HEK293 (cell line): ENCODE measurements at regions not wholly inside any gene's neighbourhood (a gene's known extent, or its start where the extent isn't known, plus 50 kb on each side); places are given as distances from the start of the nearest gene placed in this dataset.

Experiments used
- CTCF ChIA-PET: fragments of 350-600 bp; formaldehyde crosslinking; extraction: SDS; loops from one replicate; lab custom pipeline; 2021; ENCODE audit warnings: antibody characterized with exemption; lab: Yijun Ruan, JAX
- POLR2A ChIA-PET: fragments of 300-600 bp; formaldehyde crosslinking; extraction: SDS; loops from one replicate; lab custom pipeline; 2020; ENCODE audit warnings: antibody characterized with exemption, inconsistent platforms; lab: Yijun Ruan, JAX
- H3K27ac ChIP-seq: fragments of 200-500 bp; sonication (Bioruptor generic); 2 replicates; pipeline ENCODE4 v1.5.1; 2014; ENCODE audit warnings: low read depth, low read length, control low read depth, inconsistent platforms; ENCODE audit errors: extremely low read depth
- H3K36me3 ChIP-seq, 2 experiments: fragments of 200-500 bp in 1 of 2; sonication (Bioruptor generic) in 1 of 2; 1 replicate in 1 of 2; 2 replicates in 1 of 2; pipeline ENCODE4 v1.5.1; 2014 to 2017; ENCODE audit warnings: inconsistent platforms in 2 of 2, low read length in 2 of 2; ENCODE audit not compliant: control insufficient read depth in 2 of 2, insufficient read depth in 1 of 2
- H3K4me1 ChIP-seq: fragments of 200-500 bp; sonication (Bioruptor generic); 2 replicates; pipeline ENCODE4 v1.5.1; 2014; ENCODE audit warnings: mild to moderate bottlenecking, low read length, inconsistent platforms; ENCODE audit not compliant: control insufficient read depth, insufficient read depth
- H3K4me3 ChIP-seq: 2 replicates; pipeline ENCODE4 v1.5.1; 2011; ENCODE audit warnings: low read depth, mild to moderate bottlenecking, control low read depth, low read length, moderate library complexity
- H3K9me3 ChIP-seq: fragments of 200-500 bp; sonication (Bioruptor generic); 2 replicates; pipeline ENCODE4 v1.5.1; 2014; ENCODE audit warnings: low read depth, low read length, inconsistent platforms; ENCODE audit not compliant: control insufficient read depth, insufficient read depth
- GLI2 ChIP-seq: fragments of 450-650 bp; formaldehyde crosslinking; IDR thresholded peaks from 2 replicates; pipeline ENCODE4; 2017; ENCODE audit warnings: missing biosample characterization, missing genetic modification characterization, low read depth, borderline replicate concordance
- HOXD13 ChIP-seq: sonication (generic); formaldehyde crosslinking; IDR thresholded peaks from 2 replicates; pipeline ENCODE4 v1.8.0; 2022; ENCODE audit warnings: missing genetic modification reagents, borderline replicate concordance
- MEIS1 ChIP-seq: sonication (generic); formaldehyde crosslinking; IDR thresholded peaks from 2 replicates; pipeline ENCODE4 v1.8.1; 2022; ENCODE audit warnings: missing genetic modification reagents, mild to moderate bottlenecking, borderline replicate concordance
- MZF1 ChIP-seq: fragments of 450-650 bp; formaldehyde crosslinking; IDR thresholded peaks from 2 replicates; pipeline ENCODE4 v1.5.1; 2017; ENCODE audit warnings: missing biosample characterization, missing genetic modification characterization, borderline replicate concordance
- OSR2 ChIP-seq: fragments of 450-650 bp; formaldehyde crosslinking; IDR thresholded peaks from 2 replicates; pipeline ENCODE4 v1.5.1; 2016; ENCODE audit warnings: missing biosample characterization, missing genetic modification characterization
- PBX3 ChIP-seq: sonication (generic); formaldehyde crosslinking; IDR thresholded peaks from 2 replicates; pipeline ENCODE4 v1.8.1; 2022; ENCODE audit warnings: mild to moderate bottlenecking, moderate library complexity, missing genetic modification reagents
- PRDM1 ChIP-seq: fragments of 450-650 bp; formaldehyde crosslinking; IDR thresholded peaks from 2 replicates; pipeline ENCODE4; 2016; ENCODE audit warnings: missing biosample characterization, missing genetic modification characterization
- SALL2 ChIP-seq: fragments of 450-650 bp; formaldehyde crosslinking; IDR thresholded peaks from 2 replicates; pipeline ENCODE4 v1.5.0; 2017; ENCODE audit warnings: missing biosample characterization, mild to moderate bottlenecking, missing genetic modification characterization, borderline replicate concordance
- ZBTB21 ChIP-seq: fragments of 450-650 bp; formaldehyde crosslinking; IDR thresholded peaks from 2 replicates; pipeline ENCODE4 v1.5.1; 2017; ENCODE audit warnings: missing biosample characterization, missing genetic modification characterization
- ZFP3 ChIP-seq: fragments of 450-650 bp; formaldehyde crosslinking; IDR thresholded peaks from 2 replicates; pipeline ENCODE4 v1.5.1; 2016; ENCODE audit warnings: low read depth, missing biosample characterization, missing genetic modification characterization
- ZFP41 ChIP-seq: fragments of 450-650 bp; formaldehyde crosslinking; IDR thresholded peaks from 2 replicates; pipeline ENCODE4 v1.5.1; 2016; ENCODE audit warnings: missing biosample characterization, missing genetic modification characterization, borderline replicate concordance
- ZIC2 ChIP-seq: fragments of 450-650 bp; formaldehyde crosslinking; IDR thresholded peaks from 2 replicates; pipeline ENCODE4 v1.5.1; 2016; ENCODE audit warnings: missing biosample characterization, missing genetic modification characterization
- ZNF112 ChIP-seq: fragments of 450-650 bp; formaldehyde crosslinking; IDR thresholded peaks from 2 replicates; pipeline ENCODE4 v1.5.0; 2017; ENCODE audit warnings: missing biosample characterization, missing genetic modification characterization
- ZNF121 ChIP-seq: fragments of 450-650 bp; formaldehyde crosslinking; IDR thresholded peaks from 2 replicates; pipeline ENCODE4 v1.5.1; 2016; ENCODE audit warnings: missing biosample characterization, missing genetic modification characterization
- ZNF211 ChIP-seq: fragments of 450-650 bp; formaldehyde crosslinking; IDR thresholded peaks from 2 replicates; pipeline ENCODE4 v1.5.1; 2016; ENCODE audit warnings: low read depth, missing biosample characterization, missing genetic modification characterization
- ZNF239 ChIP-seq: fragments of 450-650 bp; formaldehyde crosslinking; IDR thresholded peaks from 2 replicates; pipeline ENCODE4 v1.5.1; 2016; ENCODE audit warnings: missing biosample characterization, missing genetic modification characterization
- ZNF266 ChIP-seq: fragments of 450-650 bp; formaldehyde crosslinking; IDR thresholded peaks from 2 replicates; pipeline ENCODE4 v1.5.1; 2016; ENCODE audit warnings: missing biosample characterization, missing genetic modification characterization, low read depth
- ZNF341 ChIP-seq: fragments of 450-650 bp; formaldehyde crosslinking; IDR thresholded peaks from 2 replicates; pipeline ENCODE4; 2016; ENCODE audit warnings: low read depth, missing biosample characterization, missing genetic modification characterization
- ZNF362 ChIP-seq: fragments of 450-650 bp; formaldehyde crosslinking; IDR thresholded peaks from 2 replicates; pipeline ENCODE4 v1.5.1; 2016; ENCODE audit warnings: missing biosample characterization, missing genetic modification characterization
- ZNF394 ChIP-seq: fragments of 450-650 bp; formaldehyde crosslinking; IDR thresholded peaks from 2 replicates; pipeline ENCODE4 v1.5.1; 2016; ENCODE audit warnings: missing biosample characterization, missing genetic modification characterization, mild to moderate bottlenecking, moderate library complexity, borderline replicate concordance
- ZNF404 ChIP-seq: fragments of 450-650 bp; formaldehyde crosslinking; IDR thresholded peaks from 2 replicates; pipeline ENCODE4 v1.5.1; 2017; ENCODE audit warnings: missing biosample characterization, missing genetic modification characterization
- ZNF423 ChIP-seq: fragments of 450-650 bp; formaldehyde crosslinking; IDR thresholded peaks from 2 replicates; pipeline ENCODE4 v1.5.1; 2016; ENCODE audit warnings: missing biosample characterization, missing genetic modification characterization
- ZNF48 ChIP-seq: fragments of 450-650 bp; formaldehyde crosslinking; IDR thresholded peaks from 2 replicates; pipeline ENCODE4 v1.5.1; 2016; ENCODE audit warnings: missing biosample characterization, missing genetic modification characterization
- ZNF488 ChIP-seq: fragments of 450-650 bp; formaldehyde crosslinking; IDR thresholded peaks from 2 replicates; pipeline ENCODE4 v1.5.1; 2016; ENCODE audit warnings: missing biosample characterization, missing genetic modification characterization
- ZNF514 ChIP-seq: fragments of 450-650 bp; formaldehyde crosslinking; IDR thresholded peaks from 2 replicates; pipeline ENCODE4 v1.5.1; 2016; ENCODE audit warnings: missing biosample characterization, missing genetic modification characterization
- ZNF530 ChIP-seq: fragments of 450-650 bp; formaldehyde crosslinking; IDR thresholded peaks from 2 replicates; pipeline ENCODE4 v1.5.1; 2016; ENCODE audit warnings: low read depth, missing biosample characterization, missing genetic modification characterization
- ZNF610 ChIP-seq: fragments of 450-650 bp; formaldehyde crosslinking; IDR thresholded peaks from 2 replicates; pipeline ENCODE4 v1.5.1; 2016; ENCODE audit warnings: missing biosample characterization, missing genetic modification characterization, borderline replicate concordance
- ZNF626 ChIP-seq: fragments of 450-650 bp; sonication (Bioruptor Pico); formaldehyde crosslinking; IDR thresholded peaks from 2 replicates; pipeline ENCODE4 v1.5.1; 2018; ENCODE audit warnings: missing biosample characterization, missing genetic modification characterization, inconsistent platforms
- ZNF639 ChIP-seq: fragments of 450-650 bp; formaldehyde crosslinking; IDR thresholded peaks from 2 replicates; pipeline ENCODE4 v1.5.1; 2016; ENCODE audit warnings: missing biosample characterization, missing genetic modification characterization
- ZNF837 ChIP-seq: fragments of 450-650 bp; formaldehyde crosslinking; IDR thresholded peaks from 2 replicates; pipeline ENCODE4 v1.5.1; 2016; ENCODE audit warnings: missing biosample characterization, missing genetic modification characterization

- Histone ChIP-seq H3K4me1 (no peaks in the 10 kb centered on the region), H3K36me3 (no peaks in the 10 kb centered on the region), H3K9me3 (no peaks in the 10 kb centered on the region; the same call in 1 of the 2 replicates), H3K4me3 (no peak overlapping the region), H3K27ac (no peak overlapping the region)
- POLR2A ChIA-PET = no interaction called here
- TF ChIP-seq ZNF530 (tag by site-specific recombination) (no peak), PBX3 (CRISPR knock-in tag) (no peak), ZNF211 (no peak), ZNF112 (tag by site-specific recombination) (no peak), ZNF48 (tag by site-specific recombination) (no peak), ZNF266 (no peak), ZNF239 (tag by site-specific recombination) (no peak), ZNF514 (no peak), ZNF639 (tag by site-specific recombination) (no peak), GLI2 (tag by site-specific recombination) (no peak), ZNF404 (tag by site-specific recombination) (no peak), ZNF394 (tag by site-specific recombination) (no peak)
- CTCF ChIA-PET = no interaction called here
These were observed 221.7 kb upstream of the TMC3 start for GRCh38 chr15:81595752-81596151.

GRCh38 chr15:81589671-81590070, 215.7 kb upstream of the TMC3 start:
- H3K4me3 ChIP-seq = no peak overlapping the region
- H3K27ac ChIP-seq = no peak overlapping the region
- no peaks in the 10 kb centered on the region; the same call in 1 of the 2 replicates for H3K9me3 ChIP-seq
- CTCF ChIA-PET = no interaction called here
- POLR2A ChIA-PET = no interaction called here
- no peaks in the 10 kb centered on the region for H3K36me3 ChIP-seq
- TF ChIP-seq ZBTB21 (tag by site-specific recombination) (no peak), ZNF121 (tag by site-specific recombination) (no peak), HOXD13 (CRISPR knock-in tag) (no peak), ZNF626 (tag by site-specific recombination) (no peak), MEIS1 (CRISPR knock-in tag) (no peak), ZNF837 (tag by site-specific recombination) (no peak), SALL2 (tag by site-specific recombination) (no peak), ZNF610 (tag by site-specific recombination) (no peak), ZNF488 (no peak), ZNF362 (no peak), ZNF341 (tag by site-specific recombination) (no peak), ZFP41 (tag by site-specific recombination) (no peak), MZF1 (tag by site-specific recombination) (no peak), OSR2 (no peak), PRDM1 (no peak), ZIC2 (tag by site-specific recombination) (no peak), ZFP3 (tag by site-specific recombination) (no peak), ZNF423 (tag by site-specific recombination) (no peak)
- no peaks in the 10 kb centered on the region for H3K4me1 ChIP-seq
